ENCODE measurements at regions not wholly inside any gene's neighbourhood (a gene's known extent, or its start where the extent isn't known, plus 50 kb on each side); places are given as distances from the start of the nearest gene placed in this dataset.

DNA sequence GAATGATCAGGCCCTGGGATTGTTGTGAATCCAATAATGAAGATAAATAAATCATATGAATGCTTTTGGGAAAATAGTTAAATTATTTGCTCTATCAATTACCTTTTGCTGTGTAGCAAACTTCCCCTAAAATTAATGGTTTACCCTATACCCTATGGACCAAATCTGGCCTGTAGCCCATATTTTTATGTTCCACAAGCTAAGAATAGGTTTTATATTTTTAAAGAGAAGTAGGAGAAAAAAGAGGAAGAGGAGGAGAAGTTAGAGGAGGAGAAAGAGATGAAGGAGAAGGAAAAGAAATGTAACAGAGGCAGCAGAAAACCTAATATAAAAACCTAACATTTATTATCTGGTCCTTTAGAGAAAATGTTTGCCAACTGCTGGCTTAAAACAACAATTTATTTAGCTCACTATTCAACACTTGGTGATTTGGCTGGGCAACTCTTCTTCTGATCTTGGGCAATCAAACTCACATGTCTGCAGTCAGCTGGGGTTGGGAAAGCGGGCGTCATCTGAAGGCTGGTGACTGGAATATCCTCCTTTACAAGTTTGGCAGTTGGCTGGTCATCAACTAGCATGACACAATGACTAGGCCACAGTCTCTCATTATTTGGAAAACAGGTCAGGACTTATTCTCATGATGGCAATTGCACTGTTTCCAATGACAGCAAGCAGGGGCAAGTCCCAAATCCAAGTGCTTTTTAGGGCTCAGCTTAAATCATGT is 522.9 kb downstream of the RASEF start:
- TF ChIP-seq, protein P1, sequence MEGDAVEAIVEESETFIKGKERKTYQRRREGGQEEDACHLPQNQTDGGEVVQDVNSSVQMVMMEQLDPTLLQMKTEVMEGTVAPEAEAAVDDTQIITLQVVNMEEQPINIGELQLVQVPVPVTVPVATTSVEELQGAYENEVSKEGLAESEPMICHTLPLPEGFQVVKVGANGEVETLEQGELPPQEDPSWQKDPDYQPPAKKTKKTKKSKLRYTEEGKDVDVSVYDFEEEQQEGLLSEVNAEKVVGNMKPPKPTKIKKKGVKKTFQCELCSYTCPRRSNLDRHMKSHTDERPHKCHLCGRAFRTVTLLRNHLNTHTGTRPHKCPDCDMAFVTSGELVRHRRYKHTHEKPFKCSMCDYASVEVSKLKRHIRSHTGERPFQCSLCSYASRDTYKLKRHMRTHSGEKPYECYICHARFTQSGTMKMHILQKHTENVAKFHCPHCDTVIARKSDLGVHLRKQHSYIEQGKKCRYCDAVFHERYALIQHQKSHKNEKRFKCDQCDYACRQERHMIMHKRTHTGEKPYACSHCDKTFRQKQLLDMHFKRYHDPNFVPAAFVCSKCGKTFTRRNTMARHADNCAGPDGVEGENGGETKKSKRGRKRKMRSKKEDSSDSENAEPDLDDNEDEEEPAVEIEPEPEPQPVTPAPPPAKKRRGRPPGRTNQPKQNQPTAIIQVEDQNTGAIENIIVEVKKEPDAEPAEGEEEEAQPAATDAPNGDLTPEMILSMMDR (IDR thresholded peaks at IDR 0.05; ENCODE audit: low read depth, low read length, poor library complexity, severe bottlenecking), result no peak
- TF ChIP-seq EZH2phosphoT487 (IDR thresholded peaks at IDR 0.05; ENCODE audit: borderline replicate concordance, low read length), result no peak

All from DOHH2 (cell line).